ENCODE measurements at regions not wholly inside any gene's neighbourhood (a gene's known extent, or its start where the extent isn't known, plus 50 kb on each side); places are given as distances from the start of the nearest gene placed in this dataset.

- peak; percentile 92 for TF ChIP-seq GATA2 (IDR thresholded peaks at IDR 0.05; ENCODE audit: low read depth, low read length)
- peak; percentile 50; the same call in 1 of the 2 replicates for TF ChIP-seq GATA3 (IDR thresholded peaks at IDR 0.05; ENCODE audit: low read depth, low read length)
These were observed 533.4 kb downstream of the NTRK3 start for GRCh38 chr15:87722941-87723691.

- TF ChIP-seq GATA3 (IDR thresholded peaks at IDR 0.05; ENCODE audit: low read depth, low read length) = no peak
- TF ChIP-seq GATA2 (IDR thresholded peaks at IDR 0.05; ENCODE audit: low read depth, low read length) = no peak
These were observed 536.3 kb downstream of the NTRK3 start for GRCh38 chr15:87720235-87720634.

DNA sequence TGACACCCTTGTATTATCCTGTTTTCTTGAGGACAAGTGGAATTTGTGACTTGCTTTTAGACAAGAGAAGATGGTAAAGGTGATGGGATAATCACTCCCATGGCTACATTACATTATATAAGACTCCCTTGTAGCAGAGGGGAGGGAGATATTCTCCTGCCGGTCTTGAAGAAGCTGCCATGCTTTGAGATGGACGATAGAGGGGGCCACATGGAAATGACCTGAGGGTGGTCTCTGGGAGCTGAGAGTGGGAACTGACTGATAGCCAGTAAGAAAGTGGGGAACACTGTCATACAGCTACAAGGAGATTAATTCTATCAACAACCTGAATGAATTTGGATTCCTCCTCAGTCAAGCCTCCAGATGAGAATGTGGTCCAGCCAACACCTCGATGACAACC, 540.1 kb downstream of the NTRK3 start:
- TF ChIP-seq GATA2 (IDR thresholded peaks at IDR 0.05; ENCODE audit: low read depth, low read length) (no peak), GATA3 (IDR thresholded peaks at IDR 0.05; ENCODE audit: low read depth, low read length) (no peak)

DNA sequence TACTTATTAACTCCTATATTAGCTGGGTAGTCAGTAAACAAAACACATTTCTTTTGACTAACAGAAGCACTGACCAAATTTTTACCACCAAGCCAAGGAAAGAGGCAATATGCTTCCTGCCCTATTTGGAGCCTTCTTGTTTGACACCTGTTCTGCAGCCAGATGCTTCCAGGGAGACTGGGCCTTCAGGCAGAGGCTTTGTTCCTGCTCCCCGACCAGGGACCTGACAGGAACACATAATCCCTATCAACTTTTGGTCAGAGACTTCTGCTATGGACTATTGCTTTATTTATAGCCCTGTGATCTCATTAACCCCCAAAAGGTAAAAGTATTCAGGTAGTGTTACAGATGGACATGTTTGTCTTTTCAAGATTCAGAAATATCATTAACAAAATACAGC, 541.3 kb downstream of the NTRK3 start:
- TF ChIP-seq GATA2 (IDR thresholded peaks at IDR 0.05; ENCODE audit: low read depth, low read length) (no peak), GATA3 (IDR thresholded peaks at IDR 0.05; ENCODE audit: low read depth, low read length) (no peak)

GRCh38 chr15:87713475-87713879, 543.1 kb downstream of the NTRK3 start:
- no peak for TF ChIP-seq GATA2 (IDR thresholded peaks at IDR 0.05; ENCODE audit: low read depth, low read length)
- TF ChIP-seq GATA3 (IDR thresholded peaks at IDR 0.05; ENCODE audit: low read depth, low read length) = no peak

DNA sequence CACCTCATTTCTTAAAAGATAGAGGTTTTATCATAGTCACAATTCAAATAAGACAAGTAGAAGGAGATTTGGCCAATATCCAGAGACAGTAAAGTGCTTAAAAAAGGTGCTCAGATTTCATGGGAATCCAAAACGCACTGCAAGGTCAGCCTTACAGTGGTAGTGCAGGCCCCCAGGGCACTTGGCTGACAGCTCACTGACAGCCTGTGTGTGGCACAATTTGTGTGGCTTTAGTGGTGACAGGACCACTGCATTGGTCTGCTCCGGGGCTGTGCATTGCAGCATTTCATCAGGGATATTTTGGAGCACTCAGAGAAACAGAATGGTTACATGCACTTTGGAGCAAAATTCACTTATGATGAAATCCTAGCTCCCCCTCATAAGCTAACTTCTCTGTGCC, 544.3 kb downstream of the NTRK3 start:
- TF ChIP-seq GATA3 (IDR thresholded peaks at IDR 0.05; ENCODE audit: low read depth, low read length) (no peak), GATA2 (IDR thresholded peaks at IDR 0.05; ENCODE audit: low read depth, low read length) (no peak)

DNA sequence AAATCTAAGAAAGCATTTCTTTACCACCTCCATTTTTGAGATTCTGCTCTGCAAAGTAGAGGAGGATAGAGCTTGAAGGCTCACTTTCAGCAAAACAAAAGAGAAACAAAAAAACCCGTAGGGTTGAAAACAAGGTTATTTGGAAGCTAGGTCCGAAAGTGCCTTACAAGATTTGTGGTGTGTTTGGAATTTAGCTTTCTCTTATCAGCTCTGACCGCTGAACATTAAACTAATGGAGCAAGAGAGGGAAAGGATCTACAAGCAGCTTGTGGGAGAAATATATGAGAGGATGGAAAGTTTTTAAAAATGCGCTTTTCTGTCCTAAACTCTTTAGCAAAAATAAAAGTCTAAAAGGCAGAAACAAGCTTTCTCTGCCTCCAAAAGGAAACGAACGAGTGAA, 545.5 kb downstream of the NTRK3 start:
- no peak for TF ChIP-seq GATA2 (IDR thresholded peaks at IDR 0.05; ENCODE audit: low read depth, low read length)
- no peak for TF ChIP-seq GATA3 (IDR thresholded peaks at IDR 0.05; ENCODE audit: low read depth, low read length)

- TF ChIP-seq GATA2 (IDR thresholded peaks at IDR 0.05; ENCODE audit: low read depth, low read length) (no peak), GATA3 (IDR thresholded peaks at IDR 0.05; ENCODE audit: low read depth, low read length) (no peak)
These were observed 546.1 kb downstream of the NTRK3 start for GRCh38 chr15:87710406-87710805.

GRCh38 chr15:87707566-87708130, 548.9 kb downstream of the NTRK3 start:
- TF ChIP-seq GATA3 (IDR thresholded peaks at IDR 0.05; ENCODE audit: low read depth, low read length) (no peak), GATA2 (IDR thresholded peaks at IDR 0.05; ENCODE audit: low read depth, low read length) (no peak)

GRCh38 chr15:87707071-87707470, 549.5 kb downstream of the NTRK3 start:
- no peak for TF ChIP-seq GATA3 (IDR thresholded peaks at IDR 0.05; ENCODE audit: low read depth, low read length)

GRCh38 chr15:87706001-87706400, 550.5 kb downstream of the NTRK3 start:
- no peak for TF ChIP-seq GATA3 (IDR thresholded peaks at IDR 0.05; ENCODE audit: low read depth, low read length)
- no peak for TF ChIP-seq GATA2 (IDR thresholded peaks at IDR 0.05; ENCODE audit: low read depth, low read length)

DNA sequence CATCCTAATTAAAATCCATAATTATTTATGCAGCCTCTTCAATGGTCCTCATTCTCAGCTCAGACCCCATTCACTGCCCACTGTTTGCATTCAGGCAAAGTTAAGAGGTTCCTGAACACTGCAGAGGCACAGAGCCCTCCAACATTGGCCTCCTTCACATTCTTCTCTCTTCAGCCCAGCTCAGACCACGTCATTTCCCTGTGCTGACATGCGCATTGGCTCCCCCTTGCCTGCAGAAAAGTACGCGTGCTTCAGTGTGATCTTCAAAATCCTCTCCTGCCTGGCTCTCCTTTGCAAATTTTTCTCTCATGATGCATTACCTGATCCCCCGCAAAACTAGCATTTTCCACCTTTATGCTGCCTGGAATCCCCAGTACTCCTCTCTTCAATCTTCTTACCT, 552.3 kb downstream of the NTRK3 start:
- TF ChIP-seq GATA2 (IDR thresholded peaks at IDR 0.05; ENCODE audit: low read depth, low read length) = no peak
- no peak for TF ChIP-seq GATA3 (IDR thresholded peaks at IDR 0.05; ENCODE audit: low read depth, low read length)

GRCh38 chr15:87703327-87704111, 553.0 kb downstream of the NTRK3 start:
- no peak for TF ChIP-seq GATA2 (IDR thresholded peaks at IDR 0.05; ENCODE audit: low read depth, low read length)
- no peak for TF ChIP-seq GATA3 (IDR thresholded peaks at IDR 0.05; ENCODE audit: low read depth, low read length)

GRCh38 chr15:87702270-87702669, 554.3 kb downstream of the NTRK3 start:
- TF ChIP-seq GATA3 (IDR thresholded peaks at IDR 0.05; ENCODE audit: low read depth, low read length) = no peak
- no peak for TF ChIP-seq GATA2 (IDR thresholded peaks at IDR 0.05; ENCODE audit: low read depth, low read length)

GRCh38 chr15:87689716-87690115, 566.8 kb downstream of the NTRK3 start:
- TF ChIP-seq GATA2 (IDR thresholded peaks at IDR 0.05; ENCODE audit: low read depth, low read length) = no peak
- TF ChIP-seq GATA3 (IDR thresholded peaks at IDR 0.05; ENCODE audit: low read depth, low read length) = no peak

Data from SH-SY5Y (cell line).